ENCODE measurements at regions not wholly inside any gene's neighbourhood (a gene's known extent, or its start where the extent isn't known, plus 50 kb on each side); places are given as distances from the start of the nearest gene placed in this dataset.

DNA sequence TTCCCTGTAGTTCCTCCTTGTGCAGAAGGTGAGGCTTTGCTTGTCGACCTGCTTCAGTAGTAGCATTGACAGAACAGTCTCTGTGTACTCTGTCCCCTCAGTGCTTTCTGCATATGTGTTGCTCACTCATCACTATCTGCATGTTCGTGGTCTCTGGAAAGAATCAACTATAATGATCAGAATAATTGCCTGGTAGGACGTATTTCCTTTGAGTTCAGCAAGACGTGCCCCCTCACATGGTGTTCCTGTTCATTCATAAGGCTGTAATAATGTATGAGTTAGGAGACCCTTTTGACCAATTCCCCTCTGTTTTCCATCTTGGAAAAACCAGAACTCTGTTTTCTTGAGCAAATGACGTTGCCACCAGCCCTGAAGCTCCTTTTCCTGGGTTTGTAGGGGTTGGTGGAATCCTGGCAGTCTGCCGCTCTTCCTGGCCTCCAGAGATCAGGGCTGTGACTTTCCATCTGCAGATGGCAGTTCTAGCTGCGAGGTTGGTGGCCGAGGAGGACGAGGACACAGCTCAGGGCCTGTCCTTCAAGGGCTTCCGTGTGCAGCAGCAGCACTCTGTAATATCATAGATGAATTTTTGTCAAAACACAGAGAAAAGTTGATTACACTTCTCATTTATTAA is 61.9 kb downstream of the EXOSC2 start:
- ChIA-PET POLR2A (no interaction called here), CTCF (no interaction called here)
- Mint-ChIP-seq H3K36me3 (ENCODE audit: low read depth) (no peaks in the 10 kb centered on the region), H3K4me3 (no peak overlapping the region), H3K27me3 (no peaks in the 10 kb centered on the region), H3K9me3 (no peaks in the 10 kb centered on the region), H3K4me1 (no peaks in the 10 kb centered on the region), H3K27ac (no peak overlapping the region)
- no peak for DNase-seq

DNA sequence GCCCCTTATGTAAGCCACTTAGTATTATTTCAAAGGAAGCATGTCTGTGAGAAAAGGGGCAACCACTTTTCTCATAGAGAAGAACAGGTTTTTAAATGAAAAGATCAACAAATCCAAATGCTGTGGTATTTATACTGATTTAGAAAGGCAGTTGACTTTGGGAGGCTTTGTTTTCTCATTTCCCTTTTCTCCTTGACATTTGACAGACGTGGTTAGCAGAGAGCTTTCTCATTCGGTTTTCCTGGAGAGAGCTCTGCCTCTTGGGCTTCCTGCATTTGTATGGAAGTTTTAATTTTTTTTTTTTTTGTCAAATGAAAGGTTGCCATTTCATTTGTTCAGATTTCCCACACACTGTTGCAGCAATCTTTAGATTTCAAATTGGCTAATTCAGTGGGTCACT is 62.5 kb downstream of the EXOSC2 start:
- Mint-ChIP-seq H3K4me3 (no peak overlapping the region), H3K27me3 (no peaks in the 10 kb centered on the region)
- POLR2A ChIA-PET, result no interaction called here

DNA sequence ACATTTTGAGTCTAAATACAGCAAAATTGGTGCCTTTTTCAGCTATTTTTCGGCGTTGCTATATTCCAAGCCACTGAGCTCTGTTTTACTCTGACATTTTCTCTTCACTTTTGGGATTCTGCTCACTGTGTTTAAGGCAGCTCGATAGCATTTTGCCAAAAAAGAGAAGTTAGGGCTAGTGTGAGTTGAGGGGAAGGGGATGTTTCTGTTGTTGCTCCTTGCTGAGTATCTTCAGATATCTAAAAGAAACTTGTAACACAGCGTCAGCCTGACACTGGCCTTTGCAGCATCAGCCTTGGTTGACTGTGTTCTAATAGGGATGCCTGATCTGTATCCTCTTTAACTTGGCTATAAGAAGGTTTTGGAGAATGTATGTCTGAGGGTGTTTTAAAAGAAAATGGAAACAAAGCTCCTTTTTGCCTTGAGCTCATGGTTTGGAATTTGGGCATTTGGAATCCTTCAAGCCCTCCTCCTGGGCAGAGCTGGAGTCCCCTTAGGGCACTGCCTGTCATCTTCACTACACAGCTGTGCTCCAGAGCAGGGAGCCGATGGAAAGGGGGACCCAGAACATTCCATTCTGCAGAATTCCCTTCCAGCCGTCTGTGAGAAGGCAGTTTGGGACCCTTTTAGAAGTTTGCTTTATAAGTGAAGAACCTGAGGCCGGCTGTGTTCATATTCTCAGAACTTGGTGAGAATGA is 63.0 kb downstream of the EXOSC2 start:
- H3K36me3 Mint-ChIP-seq (ENCODE audit: low read depth), result no peaks in the 10 kb centered on the region
- no peaks in the 10 kb centered on the region for H3K4me1 Mint-ChIP-seq

More for the DNA sequence above, 62.5 kb downstream of the EXOSC2 start:
- Mint-ChIP-seq H3K27ac (no peak overlapping the region), H3K4me1 (no peaks in the 10 kb centered on the region), H3K9me3 (no peaks in the 10 kb centered on the region), H3K36me3 (ENCODE audit: low read depth) (no peaks in the 10 kb centered on the region)
- CTCF ChIA-PET, result interaction anchor here (1.3 kb wide), 1 partner anchor 18 kb away, joined by 3 read pairs; no protein-coding TSS in a partner anchor
- no peak for DNase-seq

DNA sequence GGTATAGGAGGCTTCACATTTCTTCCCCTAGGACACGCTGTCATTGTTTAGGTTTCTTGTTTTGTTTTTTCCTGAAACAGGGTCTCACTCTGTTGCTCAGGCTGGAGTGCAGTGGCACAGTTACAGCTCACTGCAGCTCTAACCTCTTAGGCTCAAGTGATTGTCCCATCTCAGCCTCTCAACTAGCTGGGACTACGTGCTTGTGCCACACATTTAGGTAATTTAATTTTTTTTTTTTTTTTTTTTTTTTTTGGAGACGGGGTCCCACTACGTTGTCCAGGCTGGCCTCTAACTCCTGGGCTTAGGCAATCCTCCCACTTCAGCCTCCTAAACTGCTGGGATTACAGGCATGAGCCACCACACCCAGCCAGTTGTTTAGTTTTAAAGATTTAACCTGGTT is 66.2 kb downstream of the EXOSC2 start:
- no peaks in the 10 kb centered on the region for H3K27me3 Mint-ChIP-seq
- ChIA-PET CTCF (no interaction called here), POLR2A (no interaction called here)
- H3K9me3 Mint-ChIP-seq, result no peaks in the 10 kb centered on the region
- no peak overlapping the region for H3K27ac Mint-ChIP-seq
- H3K4me1 Mint-ChIP-seq, result peaks cover 3% of the 10 kb centered on the region
- DNase-seq, result no peak
- H3K36me3 Mint-ChIP-seq (ENCODE audit: low read depth), result no peaks in the 10 kb centered on the region
- no peak overlapping the region for H3K4me3 Mint-ChIP-seq

More for the DNA sequence above, 63.0 kb downstream of the EXOSC2 start:
- DNase-seq, result no peak
- Mint-ChIP-seq H3K9me3 (no peaks in the 10 kb centered on the region), H3K27ac (no peak overlapping the region), H3K27me3 (no peaks in the 10 kb centered on the region), H3K4me3 (no peak overlapping the region)
- ChIA-PET CTCF (interaction anchor here (1.3 kb wide), 1 partner anchor 19 kb away, joined by 3 read pairs; no protein-coding TSS in a partner anchor), POLR2A (no interaction called here)

DNA sequence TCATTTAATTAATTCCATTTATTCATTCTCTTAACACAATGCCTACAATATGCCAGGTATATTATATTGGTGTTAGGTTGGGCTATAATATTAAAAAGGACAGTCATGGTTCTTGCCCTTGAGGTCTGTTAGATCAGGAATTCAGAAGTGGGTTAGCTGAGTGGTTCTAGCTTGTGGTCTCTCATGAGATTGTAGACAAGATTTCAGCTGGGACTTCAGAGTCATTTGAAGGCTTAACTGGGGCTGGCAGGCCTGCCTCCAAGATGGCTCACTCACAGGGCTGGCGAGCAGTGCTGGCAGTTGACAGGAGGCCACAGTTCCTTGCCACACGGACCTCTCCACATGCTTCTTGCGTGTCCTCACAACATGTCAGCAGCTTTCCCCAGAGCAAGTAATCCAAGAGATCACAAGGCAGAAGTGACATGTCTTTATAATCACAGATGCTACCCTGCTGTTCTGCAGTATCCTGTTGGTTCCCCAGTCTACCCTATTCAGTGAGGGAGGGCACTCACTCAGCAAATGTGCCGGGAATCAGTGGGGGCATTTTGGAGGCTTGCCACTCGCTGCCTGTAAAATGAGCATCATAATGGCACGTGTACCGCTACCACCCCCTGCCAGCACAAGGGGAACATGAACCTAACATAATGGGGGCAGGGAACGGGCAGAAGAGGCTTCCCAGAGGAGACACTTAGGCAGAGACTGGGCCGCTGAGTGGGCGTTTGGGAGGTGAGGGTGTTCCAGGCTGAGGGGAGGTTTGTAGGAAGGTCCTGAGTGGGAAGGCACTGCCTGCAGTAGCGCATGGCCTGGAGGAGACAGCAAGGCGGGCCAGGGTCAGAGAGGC is 70.0 kb downstream of the EXOSC2 start:
- POLR2A ChIA-PET, result no interaction called here
- DNase-seq, result no peak
- no peaks in the 10 kb centered on the region for H3K9me3 Mint-ChIP-seq

DNA sequence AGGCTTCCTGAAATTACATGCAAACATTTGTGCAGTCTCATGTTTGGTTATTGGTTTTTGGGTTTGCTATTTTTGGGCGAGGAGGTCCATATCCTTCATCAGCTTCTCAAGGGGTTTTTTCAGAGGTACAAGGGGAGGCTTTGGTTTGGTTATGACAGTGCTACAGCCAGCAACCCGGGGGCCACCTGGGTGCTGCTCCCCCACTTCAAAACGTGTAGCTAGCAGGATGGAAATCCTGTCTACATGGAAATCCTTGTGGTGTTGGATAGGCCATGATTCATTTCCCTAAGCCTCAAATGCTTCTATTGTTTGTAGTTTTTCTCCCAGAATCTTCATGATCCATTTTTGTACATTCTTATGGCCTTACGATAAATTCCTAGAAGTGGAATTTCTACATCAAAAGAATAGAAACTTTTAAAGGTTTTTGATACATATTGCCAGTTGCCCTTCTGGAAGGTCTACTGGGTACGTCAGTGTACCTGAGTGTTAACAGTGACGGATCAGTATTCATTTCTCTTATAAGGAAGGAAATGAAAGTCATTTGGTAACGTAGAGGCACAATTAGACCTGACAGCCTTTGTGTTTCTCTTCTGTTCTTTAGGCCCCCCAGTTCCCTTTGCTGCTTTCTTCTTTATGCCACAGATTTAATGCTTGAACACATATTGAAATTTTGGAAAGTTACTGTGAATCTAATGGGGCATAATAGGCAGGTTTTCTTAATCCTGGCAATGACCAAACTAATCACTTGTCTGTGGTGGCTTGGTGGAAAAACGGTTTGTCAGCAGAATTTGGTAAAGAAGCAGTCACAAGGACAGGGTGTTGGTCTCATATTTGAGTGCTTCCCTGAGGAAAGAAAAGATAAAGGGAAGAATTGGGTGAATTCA is 69.7 kb upstream of the ABL1 start:
- H3K4me3 Mint-ChIP-seq, result no peak overlapping the region
- DNase-seq, result no peak

More for the DNA sequence above, 70.0 kb downstream of the EXOSC2 start:
- H3K36me3 Mint-ChIP-seq (ENCODE audit: low read depth), result no peaks in the 10 kb centered on the region
- no peaks in the 10 kb centered on the region for H3K27me3 Mint-ChIP-seq
- CTCF ChIA-PET, result interaction anchor here (0.6 kb wide), 2 partner anchors 38 to 210 kb away, joined by 4 read pairs; no protein-coding TSS in a partner anchor
- H3K27ac Mint-ChIP-seq, result no peak overlapping the region
- H3K4me1 Mint-ChIP-seq, result peaks cover 24% of the 10 kb centered on the region
- no peak overlapping the region for H3K4me3 Mint-ChIP-seq

DNA sequence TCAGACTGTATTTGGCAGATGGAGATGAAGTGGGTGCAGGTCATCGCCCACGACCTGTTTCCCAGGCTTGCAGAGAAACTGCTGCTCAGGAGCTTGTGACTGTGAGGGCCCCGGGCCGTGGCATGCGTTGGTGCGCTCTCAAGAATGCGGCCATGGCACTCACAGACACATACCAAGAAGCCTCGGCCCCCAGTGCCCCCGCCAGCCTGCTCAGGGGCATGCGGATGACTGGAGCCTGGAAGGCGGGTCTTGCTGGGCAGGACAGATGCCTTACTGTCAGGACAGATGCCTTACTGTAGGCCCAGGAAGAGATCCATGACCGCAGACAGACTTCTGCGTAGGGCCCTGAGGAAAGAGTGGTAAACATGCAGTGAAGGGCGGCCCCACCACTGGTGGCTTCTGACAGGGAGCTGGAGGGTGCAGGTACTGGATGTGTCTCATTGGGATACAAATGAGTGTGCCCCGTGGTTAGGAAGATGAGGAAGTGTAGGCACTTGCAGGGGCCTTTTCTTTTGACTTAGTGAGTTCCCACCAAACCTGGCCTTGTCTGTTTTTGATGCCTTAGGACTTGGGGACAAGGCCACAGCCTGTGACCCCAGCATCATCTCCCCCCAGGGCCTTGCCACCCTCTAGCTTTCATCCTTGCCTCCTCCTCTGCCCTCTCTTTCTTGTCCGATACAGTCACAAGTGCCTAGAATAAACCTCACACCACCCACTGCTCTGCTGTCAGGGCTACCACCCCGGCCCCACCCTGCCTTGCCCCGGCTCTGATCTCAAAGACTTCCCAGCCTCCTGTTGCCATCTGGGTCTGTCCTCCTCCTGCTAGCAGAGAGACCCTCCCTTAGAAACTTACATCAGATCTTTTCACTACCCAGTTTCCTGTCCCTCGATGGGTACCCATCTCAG is 68.8 kb upstream of the ABL1 start:
- Mint-ChIP-seq H3K27ac (no peak overlapping the region), H3K4me1 (peaks cover 24% of the 10 kb centered on the region), H3K4me3 (no peak overlapping the region), H3K27me3 (no peaks in the 10 kb centered on the region), H3K36me3 (ENCODE audit: low read depth) (no peaks in the 10 kb centered on the region), H3K9me3 (no peaks in the 10 kb centered on the region)
- POLR2A ChIA-PET, result no interaction called here
- DNase-seq, result no peak
- CTCF ChIA-PET, result no interaction called here

More for the DNA sequence above, 69.7 kb upstream of the ABL1 start:
- Mint-ChIP-seq H3K36me3 (ENCODE audit: low read depth) (no peaks in the 10 kb centered on the region), H3K27ac (no peak overlapping the region), H3K27me3 (no peaks in the 10 kb centered on the region), H3K9me3 (no peaks in the 10 kb centered on the region), H3K4me1 (peaks cover 24% of the 10 kb centered on the region)
- POLR2A ChIA-PET, result no interaction called here
- CTCF ChIA-PET, result interaction anchor here (1.1 kb wide), 1 partner anchor 46 kb away, joined by 3 read pairs; no protein-coding TSS in a partner anchor

DNA sequence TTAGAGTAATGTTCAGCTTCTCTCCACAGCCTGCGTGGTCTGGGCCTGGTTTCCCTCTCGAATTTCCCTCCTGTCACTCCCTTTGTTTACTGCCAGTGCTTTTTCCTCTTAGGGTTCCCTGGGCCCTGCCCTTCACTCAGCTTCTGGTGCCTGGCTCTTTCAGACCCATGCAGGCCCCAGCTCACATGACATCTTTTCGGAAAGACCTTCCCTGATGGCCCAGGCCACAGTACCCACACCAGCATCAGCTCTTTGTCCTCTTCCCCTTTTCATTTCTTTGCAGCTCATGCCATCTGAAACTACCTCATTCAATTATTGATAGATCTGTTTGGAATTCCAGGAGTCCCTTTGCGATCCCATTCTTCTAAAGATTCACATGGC is 68.1 kb upstream of the ABL1 start:
- ChIA-PET POLR2A (no interaction called here), CTCF (no interaction called here)
- Mint-ChIP-seq H3K9me3 (no peaks in the 10 kb centered on the region), H3K4me3 (no peak overlapping the region), H3K27me3 (no peaks in the 10 kb centered on the region), H3K36me3 (ENCODE audit: low read depth) (no peaks in the 10 kb centered on the region), H3K27ac (no peak overlapping the region), H3K4me1 (peaks cover 24% of the 10 kb centered on the region)
- no peak for DNase-seq

DNA sequence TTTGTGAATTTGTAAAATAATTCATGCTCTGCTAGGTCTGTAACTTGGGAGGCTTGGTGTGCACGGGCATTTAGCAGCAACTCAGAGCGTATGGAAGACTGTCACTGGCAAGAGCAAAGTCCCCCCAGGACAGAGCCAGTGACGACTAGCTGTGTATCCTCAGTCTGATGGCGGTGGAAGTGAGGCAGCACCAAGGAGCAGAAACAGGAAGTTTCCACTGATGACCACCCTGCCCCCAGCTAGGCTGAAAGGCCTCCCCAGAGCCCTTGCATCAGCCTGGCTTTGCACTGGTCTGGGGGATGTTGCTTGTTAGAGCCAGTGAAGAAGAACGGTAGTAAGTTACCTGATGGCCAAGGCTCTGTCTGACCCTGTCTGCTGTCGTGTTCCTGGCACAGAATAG is 66.8 kb upstream of the ABL1 start:
- Mint-ChIP-seq H3K4me3 (no peak overlapping the region), H3K36me3 (ENCODE audit: low read depth) (no peaks in the 10 kb centered on the region), H3K27ac (no peak overlapping the region), H3K27me3 (no peaks in the 10 kb centered on the region), H3K9me3 (no peaks in the 10 kb centered on the region), H3K4me1 (peaks cover 24% of the 10 kb centered on the region)
- ChIA-PET POLR2A (no interaction called here), CTCF (interaction anchor here (0.6 kb wide), 1 partner anchor 27 kb away, joined by 3 read pairs; no protein-coding TSS in a partner anchor)
- DNase-seq, result no peak

DNA sequence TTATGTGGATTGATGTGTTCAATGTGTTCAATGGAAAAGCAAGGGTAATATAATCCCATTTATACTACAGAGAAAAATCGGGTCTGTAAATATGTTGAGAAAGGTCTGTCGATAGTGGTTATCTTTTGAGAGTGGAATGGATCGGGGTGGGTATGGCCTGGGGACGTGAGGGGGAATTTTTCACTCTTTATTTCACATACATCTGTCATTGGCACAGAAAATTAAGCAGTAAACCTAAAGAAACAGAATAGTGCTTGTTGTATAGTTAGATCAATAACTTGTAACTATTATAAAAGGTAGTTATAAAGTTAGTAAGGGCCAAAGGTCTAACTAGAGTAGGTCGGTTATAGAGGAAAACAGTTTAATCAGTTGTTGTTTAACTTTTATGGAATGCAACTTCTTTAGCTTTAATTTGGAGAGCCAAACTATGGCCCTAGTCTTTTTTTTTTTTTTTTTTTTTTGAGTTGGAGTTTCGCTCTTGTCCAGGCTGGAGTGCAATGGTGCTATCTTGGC is 66.1 kb upstream of the ABL1 start:
- POLR2A ChIA-PET, result no interaction called here
- no peak overlapping the region for H3K27ac Mint-ChIP-seq
- peaks cover 24% of the 10 kb centered on the region for H3K4me1 Mint-ChIP-seq

DNA sequence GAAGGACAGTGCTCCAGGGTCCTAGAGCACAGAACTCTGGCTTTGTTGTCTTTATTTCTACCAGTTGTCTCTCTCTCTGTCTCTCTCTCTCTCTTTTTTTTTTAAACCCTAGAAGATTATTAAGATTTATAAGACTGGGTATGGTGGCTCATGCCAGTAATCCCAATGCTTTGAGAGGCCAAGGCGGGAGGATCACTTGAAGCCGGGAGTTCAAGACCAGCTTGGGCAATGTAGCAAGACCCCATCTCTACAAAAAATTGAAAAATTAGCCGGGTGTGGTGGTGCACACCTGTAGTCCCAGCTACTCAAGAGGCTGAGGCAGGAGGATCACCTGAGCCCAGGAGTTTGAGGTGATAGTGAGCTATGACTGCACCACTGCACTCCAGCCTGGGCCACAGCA is 65.0 kb upstream of the ABL1 start:
- ChIA-PET CTCF (no interaction called here), POLR2A (no interaction called here)
- H3K27me3 Mint-ChIP-seq, result no peaks in the 10 kb centered on the region
- no peak for DNase-seq
- H3K9me3 Mint-ChIP-seq, result no peaks in the 10 kb centered on the region
- H3K27ac Mint-ChIP-seq, result no peak overlapping the region
- H3K36me3 Mint-ChIP-seq (ENCODE audit: low read depth), result no peaks in the 10 kb centered on the region
- H3K4me3 Mint-ChIP-seq, result no peak overlapping the region
- peaks cover 24% of the 10 kb centered on the region for H3K4me1 Mint-ChIP-seq

More for the DNA sequence above, 66.1 kb upstream of the ABL1 start:
- no peak overlapping the region for H3K4me3 Mint-ChIP-seq
- no peaks in the 10 kb centered on the region for H3K36me3 Mint-ChIP-seq (ENCODE audit: low read depth)
- H3K9me3 Mint-ChIP-seq, result no peaks in the 10 kb centered on the region
- DNase-seq, result no peak
- H3K27me3 Mint-ChIP-seq, result no peaks in the 10 kb centered on the region
- CTCF ChIA-PET, result interaction anchor here (0.6 kb wide), 1 partner anchor 27 kb away, joined by 3 read pairs; no protein-coding TSS in a partner anchor

Data from activated CD4-positive, alpha-beta T cell treated with anti-CD3 and anti-CD28 coated beads, Interleukin-2, amount 10 ng/mL, durations not matched to agents 7 days and 5 days (primary cell).